H1 (cell line): ENCODE measurements at regions not wholly inside any gene's neighbourhood (a gene's known extent, or its start where the extent isn't known, plus 50 kb on each side); places are given as distances from the start of the nearest gene placed in this dataset.

Source experiments
- CTCF ChIA-PET: fragments of 300-600 bp; sonication (Branson Sonifier 250); formaldehyde crosslinking; loops from one replicate; lab custom pipeline; 2021; ENCODE audit not compliant: partially characterized antibody; lab: Charles Lee
- POLR2A ChIA-PET: fragments of 300-600 bp; sonication (Branson Sonifier 250); formaldehyde crosslinking; loops from one replicate; lab custom pipeline; 2021; ENCODE audit warnings: inconsistent platforms; ENCODE audit not compliant: partially characterized antibody; lab: Charles Lee
- DNase-seq, 2 experiments: peaks; one replicate each; pipeline versions ENCODE4 v3.0.0 to v3.0.0-alpha.2; 2010 to 2022; ENCODE audit warnings: low spot score in 2 of 2, low read depth in 1 of 2, mixed read lengths in 1 of 2
- FAIRE-seq: peaks from 2 replicates; lab custom pipeline; 2011; peaks lifted over from hg19 to GRCh38; lab: Jason Lieb, UNC
- H2AFZ ChIP-seq: 2 replicates; pipeline ENCODE4 v1.8.1; 2012; ENCODE audit warnings: low read length, inconsistent platforms
- H2AK5ac ChIP-seq: 2 replicates; pipeline ENCODE4 v1.6.1; 2013; ENCODE audit warnings: low read depth, low read length
- H2BK120ac ChIP-seq: replicated peaks from 2 replicates; pipeline ENCODE3; 2013; ENCODE audit warnings: low read depth, low read length, inconsistent platforms
- H2BK12ac ChIP-seq: 2 replicates; pipeline ENCODE4 v1.6.1; 2013; ENCODE audit warnings: low read depth, low read length
- H2BK15ac ChIP-seq: 2 replicates; pipeline ENCODE4 v1.6.1; 2013; ENCODE audit warnings: low read length
- H2BK20ac ChIP-seq: 2 replicates; pipeline ENCODE4 v1.6.1; 2013; ENCODE audit warnings: low read length
- H2BK5ac ChIP-seq: 2 replicates; pipeline ENCODE4 v1.6.1; 2013; ENCODE audit warnings: low read depth, low read length
- H3K14ac ChIP-seq: 2 replicates; pipeline ENCODE4 v1.6.1; 2013; ENCODE audit warnings: inconsistent platforms; ENCODE audit not compliant: insufficient read length
- H3K18ac ChIP-seq: 2 replicates; pipeline ENCODE4 v1.6.1; 2013; ENCODE audit warnings: low read length; ENCODE audit errors: extremely low read depth
- H3K23ac ChIP-seq: 2 replicates; pipeline ENCODE4 v1.6.1; 2013; ENCODE audit warnings: inconsistent platforms; ENCODE audit not compliant: insufficient read length
- H3K23me2 ChIP-seq: 2 replicates; pipeline ENCODE4 v1.6.1; 2013; ENCODE audit warnings: low read depth, low read length
- H3K27ac ChIP-seq: 2 replicates; pipeline ENCODE4 v1.6.1; 2011; ENCODE audit warnings: low read depth, low read length, inconsistent platforms
- H3K27me3 ChIP-seq, 4 experiments: replicated peaks in 1 of 4; 1 replicate in 1 of 4; 2 replicates in 3 of 4; pipeline versions ENCODE4 v1.6.1 to v1.8.1; 2011 to 2013; ENCODE audit warnings: low read length in 3 of 4, mild to moderate bottlenecking in 3 of 4, inconsistent platforms in 2 of 4, mixed read lengths in 2 of 4, moderate library complexity in 1 of 4; ENCODE audit not compliant: control insufficient read depth in 3 of 4, insufficient read depth in 3 of 4; ENCODE audit errors: extremely low read depth in 1 of 4
- H3K36me3 ChIP-seq, 4 experiments: 2 replicates each; pipeline versions ENCODE4 v1.6.1 to v1.8.1; 2011 to 2013; ENCODE audit warnings: mild to moderate bottlenecking in 4 of 4, low read length in 3 of 4, moderate library complexity in 2 of 4, control low read depth in 1 of 4, inconsistent platforms in 1 of 4; ENCODE audit not compliant: insufficient read depth in 4 of 4, control insufficient read depth in 2 of 4
- H3K4ac ChIP-seq: replicated peaks from 2 replicates; pipeline ENCODE3; 2013; ENCODE audit warnings: low read length, low read depth, mixed read lengths, inconsistent platforms; ENCODE audit not compliant: insufficient read length
- H3K4me1 ChIP-seq, 4 experiments: replicated peaks in 1 of 4; 1 replicate in 1 of 4; 2 replicates in 3 of 4; pipeline versions ENCODE4 v1.6.1 to v1.8.1; 2011 to 2013; ENCODE audit warnings: low read length in 3 of 4, inconsistent platforms in 2 of 4, mixed read lengths in 1 of 4; ENCODE audit not compliant: insufficient read depth in 4 of 4, control insufficient read depth in 3 of 4
- H3K4me2 ChIP-seq, 2 experiments: 2 replicates each; pipeline versions ENCODE4 v1.6.1 to v1.8.1; 2011 to 2013; ENCODE audit warnings: low read depth in 2 of 2, low read length in 2 of 2, control low read depth in 1 of 2, inconsistent platforms in 1 of 2, mild to moderate bottlenecking in 1 of 2; ENCODE audit not compliant: insufficient read depth in 1 of 2
- H3K4me3 ChIP-seq, 4 experiments: fragments of 200-600, 300-600 bp in 1 of 4; sonication (generic), shearing (Covaris generic), sonication (Bioruptor Twin) in 1 of 4; 2 replicates each; pipeline versions ENCODE4 v1.5.1 to v1.8.1; 2011 to 2016; ENCODE audit warnings: low read length in 4 of 4, low read depth in 3 of 4, control low read depth in 2 of 4, inconsistent platforms in 2 of 4, mild to moderate bottlenecking in 2 of 4, mixed read lengths in 1 of 4, moderate library complexity in 1 of 4; ENCODE audit not compliant: insufficient read depth in 2 of 4; ENCODE audit errors: extremely low read depth in 1 of 4
- H3K56ac ChIP-seq: replicated peaks from 2 replicates; pipeline ENCODE3; 2013; ENCODE audit warnings: low read depth, mild to moderate bottlenecking, mixed read lengths, low read length, inconsistent platforms; ENCODE audit not compliant: insufficient read length
- H3K79me1 ChIP-seq: 2 replicates; pipeline ENCODE4 v1.6.1; 2013; ENCODE audit warnings: low read depth, low read length, control low read depth
- H3K79me2 ChIP-seq, 2 experiments: 2 replicates each; pipeline versions ENCODE4 v1.6.1 to v1.8.1; 2012 to 2013; ENCODE audit warnings: low read length in 2 of 2, mild to moderate bottlenecking in 2 of 2, inconsistent platforms in 1 of 2; ENCODE audit not compliant: insufficient read depth in 2 of 2, control insufficient read depth in 1 of 2
- H3K9ac ChIP-seq, 4 experiments: replicated peaks in 1 of 4; 1 replicate in 1 of 4; 2 replicates in 3 of 4; pipeline versions ENCODE4 v1.6.1 to v1.8.1; 2011 to 2013; ENCODE audit warnings: low read depth in 3 of 4, low read length in 3 of 4, control low read depth in 2 of 4, mild to moderate bottlenecking in 2 of 4, moderate library complexity in 2 of 4, inconsistent platforms in 1 of 4; ENCODE audit errors: extremely low read depth in 1 of 4
- H3K9me3 ChIP-seq, 2 experiments: 2 replicates each; pipeline versions ENCODE4 v1.6.1 to v1.8.1; 2012 to 2013; ENCODE audit warnings: mild to moderate bottlenecking in 2 of 2, moderate library complexity in 2 of 2, control low read depth in 1 of 2, inconsistent platforms in 1 of 2, low read depth in 1 of 2, low read length in 1 of 2, mixed read lengths in 1 of 2; ENCODE audit not compliant: insufficient read depth in 2 of 2
- H4K20me1 ChIP-seq, 2 experiments: replicated peaks in 1 of 2; 2 replicates each; pipeline versions ENCODE3 to v1.8.1; 2011 to 2013; ENCODE audit warnings: inconsistent platforms in 2 of 2, low read length in 2 of 2, mild to moderate bottlenecking in 1 of 2; ENCODE audit not compliant: insufficient read depth in 2 of 2, control insufficient read depth in 1 of 2
- H4K5ac ChIP-seq: 2 replicates; pipeline ENCODE4 v1.6.1; 2013; ENCODE audit warnings: low read length, low read depth, mixed read lengths, inconsistent platforms; ENCODE audit not compliant: insufficient read length
- H4K8ac ChIP-seq: 2 replicates; pipeline ENCODE4 v1.8.0; 2013; ENCODE audit warnings: mild to moderate bottlenecking, moderate library complexity, low read length, inconsistent platforms; ENCODE audit not compliant: insufficient read depth; ENCODE audit errors: extremely low read depth
- H4K91ac ChIP-seq: replicated peaks from 2 replicates; pipeline ENCODE3; 2013; ENCODE audit warnings: low read length, mixed read lengths, inconsistent platforms; ENCODE audit not compliant: insufficient read length
- EGR1 ChIP-seq: IDR thresholded peaks from 2 replicates; pipeline ENCODE4 v1.6.1; 2011; ENCODE audit warnings: low read depth, low read length, borderline replicate concordance
- FOSL1 ChIP-seq: IDR thresholded peaks from 2 replicates; pipeline ENCODE4 v1.6.1; 2011; ENCODE audit warnings: mild to moderate bottlenecking, low read depth, low read length, moderate library complexity; ENCODE audit not compliant: insufficient read depth
- JUN ChIP-seq: IDR thresholded peaks from 2 replicates; pipeline ENCODE4 v1.6.1; 2011; ENCODE audit warnings: low read depth, mild to moderate bottlenecking, improper control_type of control experiment, low read length
- KDM5A ChIP-seq: fragments of 200-600 bp; IDR thresholded peaks from 2 replicates; pipeline ENCODE4 v1.7.1; 2012; ENCODE audit warnings: mild to moderate bottlenecking, low read length, inconsistent platforms, mixed read lengths
- POLR2A ChIP-seq, 2 experiments: IDR thresholded peaks; 1 replicate in 1 of 2; 2 replicates in 1 of 2; pipeline ENCODE4 v1.6.1; 2011; ENCODE audit warnings: low read depth in 2 of 2, low read length in 2 of 2, mild to moderate bottlenecking in 2 of 2; ENCODE audit errors: control extremely low read depth in 1 of 2
- RFX5 ChIP-seq: IDR thresholded peaks from 2 replicates; pipeline ENCODE4 v1.6.1; 2011; ENCODE audit warnings: low read depth, low read length, improper control_type of control experiment, borderline replicate concordance
- SAP30 ChIP-seq: fragments of 300-600 bp; sonication (generic); IDR thresholded peaks from 2 replicates; pipeline ENCODE4 v1.7.1; 2012; ENCODE audit warnings: low read length, moderate library complexity, mild to moderate bottlenecking, inconsistent platforms; ENCODE audit not compliant: insufficient read depth, insufficient replicate concordance
- SIRT6 ChIP-seq: IDR thresholded peaks from one replicate; pipeline ENCODE4 v1.7.1; 2012; ENCODE audit warnings: low read length, inconsistent platforms
- SIX5 ChIP-seq: IDR thresholded peaks from 2 replicates; pipeline ENCODE4 v1.6.1; 2011; ENCODE audit warnings: mild to moderate bottlenecking, low read depth, low read length
- SP1 ChIP-seq: IDR thresholded peaks from 2 replicates; pipeline ENCODE4 v1.6.1; 2011; ENCODE audit warnings: low read depth, low read length
- YY1 ChIP-seq: IDR thresholded peaks from 2 replicates; pipeline ENCODE4 v1.6.1; 2011; ENCODE audit warnings: low read depth, mild to moderate bottlenecking, low read length
- WGBS, 2 experiments: shearing (Covaris generic) in 1 of 2; methylation state at CpG; one replicate each; pipeline versions ENCODE4 v1.1.6 to v1.1.7; 2013 to 2015; ENCODE audit warnings: low lambda C conversion rate in 2 of 2, mixed read lengths in 2 of 2, inconsistent platforms in 1 of 2, low coverage in 1 of 2, missing lambda C conversion rate in 1 of 2; ENCODE audit not compliant: insufficient replicate concordance in 2 of 2, insufficient coverage in 1 of 2, insufficient read length in 1 of 2; ENCODE audit errors: extremely low coverage in 1 of 2, missing lambda C conversion rate in 1 of 2; 5-methylcytosine and 5-hydroxymethylcytosine counted together
- TF ChIP-seq, protein P1 (sequence below), 3 experiments: IDR thresholded peaks; 1 replicate in 2 of 3; 2 replicates in 1 of 3; pipeline versions ENCODE4 v1.5.1 to v1.6.1; 2011; ENCODE audit warnings: low read length in 3 of 3, mild to moderate bottlenecking in 3 of 3, inconsistent platforms in 2 of 3, low read depth in 1 of 3, moderate library complexity in 1 of 3; ENCODE audit not compliant: insufficient read depth in 1 of 3; ENCODE audit errors: control extremely low read depth in 1 of 3

DNA sequence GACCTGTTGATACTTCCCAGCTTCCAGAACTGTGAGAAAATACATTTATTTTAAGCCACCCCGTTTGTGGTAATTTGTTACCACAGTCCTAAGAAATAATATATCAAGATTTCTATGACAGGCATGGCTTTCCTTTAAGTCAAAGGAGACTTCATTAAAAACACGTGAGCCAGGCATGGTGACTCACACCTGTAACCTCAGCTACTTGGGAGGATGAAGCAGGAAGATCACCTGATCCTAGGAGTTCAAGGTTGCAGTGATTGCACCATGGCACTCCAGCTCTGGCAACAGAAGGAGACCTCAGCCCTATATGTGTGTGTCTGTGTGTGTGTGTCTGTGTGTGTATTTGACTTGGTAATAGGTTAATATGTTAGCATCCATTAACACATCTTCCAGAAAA is 69.8 kb upstream of the SCN7A start:
- Histone ChIP-seq H4K91ac (no peak overlapping the region), H2AFZ (no peak overlapping the region), H4K5ac (no peak overlapping the region), H2BK12ac (no peak overlapping the region), H3K23me2 (no peaks in the 10 kb centered on the region), H3K27me3 (peaks cover 0 to 1% (median 0%) of the 10 kb centered on the region in 4 experiments; a peak in 1 of 7 replicates), H2AK5ac (no peak overlapping the region), H2BK5ac (no peak overlapping the region), H3K4ac (no peak overlapping the region), H2BK20ac (no peak overlapping the region), H3K79me1 (no peaks in the 10 kb centered on the region), H3K56ac (no peak overlapping the region), H2BK120ac (no peak overlapping the region), H3K79me2 (no peaks in the 10 kb centered on the region), H4K8ac (no peak overlapping the region), H3K14ac (no peak overlapping the region), H3K36me3 (no peaks in the 10 kb centered on the region), H3K9me3 (no peaks in the 10 kb centered on the region), H3K4me1 (no peaks in the 10 kb centered on the region)
- CTCF ChIA-PET, result interaction anchor here (1.4 kb wide), 1 partner anchor 332 kb away, joined by 3 read pairs; no protein-coding TSS in a partner anchor
- DNase-seq, result no peak
- POLR2A ChIA-PET, result no interaction called here
- TF ChIP-seq EGR1 (no peak), KDM5A (no peak), SAP30 (no peak), FOSL1 (no peak), SIRT6 (no peak), JUN (no peak), RFX5 (no peak), YY1 (no peak), POLR2A (IDR thresholded peaks at IDR 0.05; ENCODE audit: control extremely low read depth in 1 of 2, low read depth in 2 of 2, low read length in 2 of 2) (no peak), SP1 (no peak), SIX5 (no peak)
- TF ChIP-seq, protein P1, sequence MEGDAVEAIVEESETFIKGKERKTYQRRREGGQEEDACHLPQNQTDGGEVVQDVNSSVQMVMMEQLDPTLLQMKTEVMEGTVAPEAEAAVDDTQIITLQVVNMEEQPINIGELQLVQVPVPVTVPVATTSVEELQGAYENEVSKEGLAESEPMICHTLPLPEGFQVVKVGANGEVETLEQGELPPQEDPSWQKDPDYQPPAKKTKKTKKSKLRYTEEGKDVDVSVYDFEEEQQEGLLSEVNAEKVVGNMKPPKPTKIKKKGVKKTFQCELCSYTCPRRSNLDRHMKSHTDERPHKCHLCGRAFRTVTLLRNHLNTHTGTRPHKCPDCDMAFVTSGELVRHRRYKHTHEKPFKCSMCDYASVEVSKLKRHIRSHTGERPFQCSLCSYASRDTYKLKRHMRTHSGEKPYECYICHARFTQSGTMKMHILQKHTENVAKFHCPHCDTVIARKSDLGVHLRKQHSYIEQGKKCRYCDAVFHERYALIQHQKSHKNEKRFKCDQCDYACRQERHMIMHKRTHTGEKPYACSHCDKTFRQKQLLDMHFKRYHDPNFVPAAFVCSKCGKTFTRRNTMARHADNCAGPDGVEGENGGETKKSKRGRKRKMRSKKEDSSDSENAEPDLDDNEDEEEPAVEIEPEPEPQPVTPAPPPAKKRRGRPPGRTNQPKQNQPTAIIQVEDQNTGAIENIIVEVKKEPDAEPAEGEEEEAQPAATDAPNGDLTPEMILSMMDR (IDR thresholded peaks at IDR 0.05; ENCODE audit: control extremely low read depth in 1 of 3, insufficient read depth in 1 of 3, low read depth in 1 of 3, low read length in 3 of 3), result no peak
- TF ChIP-seq, all 59 proteins: peak for 0
- no peak overlapping the region for H3K4me2 ChIP-seq
- no peak overlapping the region for H3K27ac ChIP-seq
- 73% methylated on average over 2 of the region's 2 CpGs; no CpG with 5 or more reads in 1 of the 2 experiments for WGBS, 2 experiments
- no peak overlapping the region for H3K9ac ChIP-seq
- H3K4me3 ChIP-seq, result no peak overlapping the region
- H3K18ac ChIP-seq, result no peak overlapping the region
- no peaks in the 10 kb centered on the region for H4K20me1 ChIP-seq
- FAIRE-seq, result no peak
- H2BK15ac ChIP-seq, result no peak overlapping the region
- no peak overlapping the region for H3K23ac ChIP-seq
